K562 (cell line): ENCODE measurements at regions not wholly inside any gene's neighbourhood (a gene's known extent, or its start where the extent isn't known, plus 50 kb on each side); places are given as distances from the start of the nearest gene placed in this dataset.

ENCODE experiments used
- ATAC-seq: fragments of 200-7000 bp; cut with Tn5 transposase; 3 replicates; pipeline ENCODE4 v1.9.1; 2020; ENCODE audit warnings: moderate library complexity
- BruUV-seq: library from RNA; stranded (reverse); fragments of 400-500 nt; replicated peaks from 2 replicates; lab custom pipeline; 2021; lab: Mats Ljungman, UMichigan
- CTCF ChIA-PET: fragments of 300-600 bp; formaldehyde crosslinking; extraction: SDS; loops from one replicate; lab custom pipeline; 2021; ENCODE audit warnings: low intra/inter-chr PET ratio; lab: Yijun Ruan, JAX
- POLR2A ChIA-PET: fragments of 300-600, 350-650 bp; sonication (Branson Sonifier 250); formaldehyde crosslinking; extraction: SDS; loops from one replicate; lab custom pipeline; 2021; ENCODE audit warnings: antibody characterized with exemption, inconsistent platforms; lab: Yijun Ruan, JAX
- DNase-seq, 4 experiments: peaks; one replicate each; pipeline versions ENCODE4 v3.0.0 to v3.0.0-alpha.2; 2011 to 2018; ENCODE audit warnings: low spot score in 3 of 4, mixed read lengths in 3 of 4; ENCODE audit errors: extremely low read depth in 1 of 4
- FAIRE-seq: peaks from 2 replicates; lab custom pipeline; 2011; peaks lifted over from hg19 to GRCh38; lab: Jason Lieb, UNC
- H2AFZ ChIP-seq: 2 replicates; pipeline ENCODE4 v1.6.0; 2011; ENCODE audit warnings: low read depth, low read length, control low read depth, inconsistent platforms
- H3K27ac ChIP-seq: fragments of 200-600 bp; 3 replicates; pipeline ENCODE4 v1.8.0; 2011; ENCODE audit warnings: low read depth, mild to moderate bottlenecking, control low read depth, inconsistent platforms, low read length, moderate library complexity, mixed read lengths; ENCODE audit errors: extremely low read depth
- H3K27me3 ChIP-seq, 2 experiments: fragments of 300-600 bp in 1 of 2; 2 replicates in 1 of 2; 3 replicates in 1 of 2; pipeline versions ENCODE4 v1.6.0 to v1.8.0; 2011; ENCODE audit warnings: inconsistent platforms in 2 of 2, low read length in 2 of 2, mild to moderate bottlenecking in 1 of 2, mixed read lengths in 1 of 2, moderate library complexity in 1 of 2; ENCODE audit not compliant: control insufficient read depth in 2 of 2, insufficient read depth in 2 of 2
- H3K36me3 ChIP-seq: fragments of 300-600 bp; 3 replicates; pipeline ENCODE4 v1.8.0; 2011; ENCODE audit warnings: mild to moderate bottlenecking, low read length, inconsistent platforms; ENCODE audit not compliant: control insufficient read depth, insufficient read depth
- H3K4me1 ChIP-seq, 2 experiments: fragments of 200-600 bp in 1 of 2; replicated peaks in 1 of 2; 2 replicates in 1 of 2; 3 replicates in 1 of 2; pipeline versions ENCODE4 v1.5.1 to v1.8.0; 2011; ENCODE audit warnings: inconsistent platforms in 2 of 2, low read length in 2 of 2, mild to moderate bottlenecking in 1 of 2, mixed read lengths in 1 of 2, moderate library complexity in 1 of 2; ENCODE audit not compliant: control insufficient read depth in 2 of 2, insufficient read depth in 2 of 2
- H3K4me2 ChIP-seq: 2 replicates; pipeline ENCODE4 v1.6.1; 2011; ENCODE audit warnings: low read length, control low read depth, inconsistent platforms, mixed read lengths; ENCODE audit not compliant: insufficient read depth
- H3K4me3 ChIP-seq: fragments of 200-600 bp; sonication (generic), shearing (Covaris generic); 2 replicates; pipeline ENCODE4 v1.5.1; 2016; ENCODE audit warnings: control low read depth, inconsistent platforms
- H3K79me2 ChIP-seq: fragments of 200-600 bp; 3 replicates; pipeline ENCODE4 v1.8.0; 2011; ENCODE audit warnings: low read length, inconsistent platforms; ENCODE audit not compliant: control insufficient read depth, insufficient read depth
- H3K9ac ChIP-seq, 2 experiments: 2 replicates each; pipeline versions ENCODE4 v1.6.0 to v1.6.1; 2011; ENCODE audit warnings: low read depth in 2 of 2, low read length in 2 of 2, control low read depth in 1 of 2, inconsistent platforms in 1 of 2, mild to moderate bottlenecking in 1 of 2, mixed read lengths in 1 of 2; ENCODE audit not compliant: insufficient read depth in 1 of 2
- H3K9me1 ChIP-seq: one replicate; pipeline ENCODE4 v1.6.0; 2011; ENCODE audit warnings: inconsistent platforms, mild to moderate bottlenecking, low read length, moderate library complexity; ENCODE audit not compliant: control insufficient read depth, insufficient read depth
- H3K9me3 ChIP-seq: replicated peaks from 2 replicates; pipeline ENCODE4 v1.5.1; 2011; ENCODE audit warnings: low read depth, low read length, inconsistent platforms; ENCODE audit not compliant: control insufficient read depth, insufficient read depth
- H4K20me1 ChIP-seq: replicated peaks from 2 replicates; pipeline ENCODE4 v1.6.1; 2011; ENCODE audit warnings: low read length, inconsistent platforms, mixed read lengths; ENCODE audit not compliant: control insufficient read depth, insufficient read depth
- POLR2AphosphoS5 ChIP-seq: IDR thresholded peaks from 2 replicates; pipeline ENCODE4 v1.6.1; 2011; ENCODE audit warnings: mild to moderate bottlenecking, low read depth, low read length, moderate library complexity; ENCODE audit not compliant: control insufficient read depth, insufficient read depth
- PTTG1 ChIP-seq: fragments of 450-650 bp; IDR thresholded peaks from 2 replicates; pipeline ENCODE4 v1.6.1; 2016; ENCODE audit warnings: low read depth, mild to moderate bottlenecking, missing genetic modification characterization, missing compliant biosample characterization
- WGBS: fragments of 100-300 bp; shearing (Covaris generic); methylation state at CpG from one replicate; pipeline ENCODE4 v1.1.6; 2016; ENCODE audit warnings: low coverage, mixed read lengths; ENCODE audit not compliant: insufficient coverage; ENCODE audit errors: missing lambda C conversion rate; 5-methylcytosine and 5-hydroxymethylcytosine counted together
- in situ Hi-C: fragments of 300-500 bp; cut with MboI; formaldehyde crosslinking; loops from 4 replicates; pipeline ENCODE4 v1.15.0; 2018; ENCODE audit warnings: inconsistent platforms, mixed read lengths
- intact Hi-C: fragments of 100-400 bp; cut with micrococcal nuclease; formaldehyde crosslinking; loops from 2 replicates; pipeline ENCODE4 v1.14.2; 2022
- TF ChIP-seq, protein P1 (sequence below): fragments of 250-450 bp; sonication (Bioruptor Pico); IDR thresholded peaks from 2 replicates; pipeline ENCODE4 v1.5.0; 2021; ENCODE audit warnings: mild to moderate bottlenecking, borderline replicate concordance
- TF ChIP-seq, protein P2 (sequence below), 2 experiments: fragments of 150-350 bp in 1 of 2; IDR thresholded peaks; 2 replicates each; pipeline ENCODE4 v1.6.1; 2012 to 2016; ENCODE audit warnings: low read depth in 2 of 2, low read length in 2 of 2, mild to moderate bottlenecking in 1 of 2, moderate library complexity in 1 of 2
- TF ChIP-seq, protein P3 (sequence below), 2 experiments: fragments of 450-650 bp in 1 of 2; sonication (generic) in 1 of 2; formaldehyde crosslinking in 1 of 2; IDR thresholded peaks in 1 of 2; conservative IDR thresholded peaks in 1 of 2; 2 replicates each; pipeline versions ENCODE4 v1.6.1 to v1.8.1; 2016 to 2023; ENCODE audit warnings: mild to moderate bottlenecking in 2 of 2, moderate library complexity in 2 of 2, inconsistent platforms in 1 of 2, missing genetic modification reagents in 1 of 2
- TF ChIP-seq, protein P4 (sequence below): fragments of 200-800 bp; sonication (Bioruptor generic); IDR thresholded peaks from 2 replicates; pipeline ENCODE4 v1.6.1; 2016; ENCODE audit warnings: missing genetic modification characterization, missing compliant biosample characterization

DNA sequence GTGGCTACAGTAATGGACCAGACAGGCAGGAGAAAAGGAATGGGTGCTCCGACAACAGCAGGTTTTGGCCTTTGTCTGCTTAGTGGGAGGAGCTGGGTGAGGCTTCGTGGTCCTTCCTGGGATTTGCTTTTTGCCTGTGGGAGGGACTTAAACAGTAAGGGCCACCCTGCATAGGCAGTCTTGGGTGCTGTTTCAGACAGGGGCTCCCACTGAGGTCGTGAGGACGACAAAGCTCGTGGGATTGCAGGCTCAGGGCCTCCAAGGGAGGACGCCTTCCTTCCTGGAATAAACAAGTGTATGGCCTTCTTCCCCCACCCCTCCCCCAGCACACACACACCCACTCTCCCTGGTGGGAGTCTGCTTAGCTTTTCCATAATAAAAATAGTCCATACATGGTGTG lies 63.1 kb downstream of the FZD10 start (continued):
- TF ChIP-seq, protein P1, sequence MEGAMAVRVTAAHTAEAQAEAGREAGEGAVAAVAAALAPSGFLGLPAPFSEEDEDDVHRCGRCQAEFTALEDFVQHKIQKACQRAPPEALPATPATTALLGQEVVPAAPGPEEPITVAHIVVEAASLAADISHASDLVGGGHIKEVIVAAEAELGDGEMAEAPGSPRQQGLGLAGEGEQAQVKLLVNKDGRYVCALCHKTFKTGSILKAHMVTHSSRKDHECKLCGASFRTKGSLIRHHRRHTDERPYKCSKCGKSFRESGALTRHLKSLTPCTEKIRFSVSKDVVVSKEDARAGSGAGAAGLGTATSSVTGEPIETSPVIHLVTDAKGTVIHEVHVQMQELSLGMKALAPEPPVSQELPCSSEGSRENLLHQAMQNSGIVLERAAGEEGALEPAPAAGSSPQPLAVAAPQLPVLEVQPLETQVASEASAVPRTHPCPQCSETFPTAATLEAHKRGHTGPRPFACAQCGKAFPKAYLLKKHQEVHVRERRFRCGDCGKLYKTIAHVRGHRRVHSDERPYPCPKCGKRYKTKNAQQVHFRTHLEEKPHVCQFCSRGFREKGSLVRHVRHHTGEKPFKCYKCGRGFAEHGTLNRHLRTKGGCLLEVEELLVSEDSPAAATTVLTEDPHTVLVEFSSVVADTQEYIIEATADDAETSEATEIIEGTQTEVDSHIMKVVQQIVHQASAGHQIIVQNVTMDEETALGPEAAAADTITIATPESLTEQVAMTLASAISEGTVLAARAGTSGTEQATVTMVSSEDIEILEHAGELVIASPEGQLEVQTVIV (CRISPR knock-in tag), result no peak
- no peak for TF ChIP-seq PTTG1 (tag)

DNA sequence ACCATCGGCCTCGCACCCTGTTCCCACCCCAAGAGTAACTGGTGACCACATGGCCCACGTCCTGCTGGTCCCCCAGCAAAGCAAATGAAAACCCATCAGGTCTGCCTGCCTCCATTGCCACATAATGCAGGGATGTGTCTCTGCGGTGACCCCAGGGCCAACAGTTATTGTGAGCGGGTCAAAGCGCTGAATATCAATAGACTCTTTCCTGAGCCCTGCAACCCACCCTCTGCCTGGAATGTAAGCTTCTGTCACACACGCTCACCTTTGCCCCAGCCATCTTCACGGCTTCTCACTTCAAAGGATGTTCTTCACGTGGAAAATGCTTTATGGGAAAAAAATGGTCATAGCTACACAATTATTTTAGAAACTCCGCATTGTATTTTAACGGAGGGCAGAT lies 63.9 kb downstream of the FZD10 start:
- DNase-seq, result no peak
- Histone ChIP-seq H3K79me2 (no peaks in the 10 kb centered on the region), H3K36me3 (no peaks in the 10 kb centered on the region), H4K20me1 (no peaks in the 10 kb centered on the region), H3K9me3 (no peaks in the 10 kb centered on the region; the same call in 1 of the 2 replicates), H3K4me1 (no peaks in the 10 kb centered on the region), H3K4me2 (no peak overlapping the region), H3K27me3 (peaks cover 3 to 4% of the 10 kb centered on the region in 2 experiments; a peak in 1 of 5 replicates), H2AFZ (no peak overlapping the region), H3K9ac (no peak overlapping the region), H3K27ac (no peak overlapping the region), H3K4me3 (no peak overlapping the region), H3K9me1 (no peaks in the 10 kb centered on the region)
- 2% methylated on average over 11 of the region's 11 CpGs for WGBS
- intact Hi-C loops, result no loop called here
- ATAC-seq, result no peak
- CTCF ChIA-PET, result no interaction called here
- POLR2A ChIA-PET, result interaction anchor here (1.1 kb wide), 1 partner anchor 12 kb away, joined by 4 read pairs; no protein-coding TSS in a partner anchor
- no TSS peak for BruUV-seq
- in situ Hi-C loops, result no loop called here
- no peak for FAIRE-seq
- TF ChIP-seq, protein P2, sequence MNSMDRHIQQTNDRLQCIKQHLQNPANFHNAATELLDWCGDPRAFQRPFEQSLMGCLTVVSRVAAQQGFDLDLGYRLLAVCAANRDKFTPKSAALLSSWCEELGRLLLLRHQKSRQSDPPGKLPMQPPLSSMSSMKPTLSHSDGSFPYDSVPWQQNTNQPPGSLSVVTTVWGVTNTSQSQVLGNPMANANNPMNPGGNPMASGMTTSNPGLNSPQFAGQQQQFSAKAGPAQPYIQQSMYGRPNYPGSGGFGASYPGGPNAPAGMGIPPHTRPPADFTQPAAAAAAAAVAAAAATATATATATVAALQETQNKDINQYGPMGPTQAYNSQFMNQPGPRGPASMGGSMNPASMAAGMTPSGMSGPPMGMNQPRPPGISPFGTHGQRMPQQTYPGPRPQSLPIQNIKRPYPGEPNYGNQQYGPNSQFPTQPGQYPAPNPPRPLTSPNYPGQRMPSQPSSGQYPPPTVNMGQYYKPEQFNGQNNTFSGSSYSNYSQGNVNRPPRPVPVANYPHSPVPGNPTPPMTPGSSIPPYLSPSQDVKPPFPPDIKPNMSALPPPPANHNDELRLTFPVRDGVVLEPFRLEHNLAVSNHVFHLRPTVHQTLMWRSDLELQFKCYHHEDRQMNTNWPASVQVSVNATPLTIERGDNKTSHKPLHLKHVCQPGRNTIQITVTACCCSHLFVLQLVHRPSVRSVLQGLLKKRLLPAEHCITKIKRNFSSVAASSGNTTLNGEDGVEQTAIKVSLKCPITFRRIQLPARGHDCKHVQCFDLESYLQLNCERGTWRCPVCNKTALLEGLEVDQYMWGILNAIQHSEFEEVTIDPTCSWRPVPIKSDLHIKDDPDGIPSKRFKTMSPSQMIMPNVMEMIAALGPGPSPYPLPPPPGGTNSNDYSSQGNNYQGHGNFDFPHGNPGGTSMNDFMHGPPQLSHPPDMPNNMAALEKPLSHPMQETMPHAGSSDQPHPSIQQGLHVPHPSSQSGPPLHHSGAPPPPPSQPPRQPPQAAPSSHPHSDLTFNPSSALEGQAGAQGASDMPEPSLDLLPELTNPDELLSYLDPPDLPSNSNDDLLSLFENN (IDR thresholded peaks at IDR 0.05; ENCODE audit: low read depth in 2 of 2, low read length in 2 of 2), result no peak
- TF ChIP-seq, protein P3, sequence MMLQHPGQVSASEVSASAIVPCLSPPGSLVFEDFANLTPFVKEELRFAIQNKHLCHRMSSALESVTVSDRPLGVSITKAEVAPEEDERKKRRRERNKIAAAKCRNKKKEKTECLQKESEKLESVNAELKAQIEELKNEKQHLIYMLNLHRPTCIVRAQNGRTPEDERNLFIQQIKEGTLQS (IDR thresholded peaks at IDR 0.05), result no peak
- TF ChIP-seq, protein P3 (CRISPR knock-in tag; conservative IDR thresholded peaks at IDR 0.05), result no peak
- TF ChIP-seq POLR2AphosphoS5, result no peak
- TF ChIP-seq, protein P4, sequence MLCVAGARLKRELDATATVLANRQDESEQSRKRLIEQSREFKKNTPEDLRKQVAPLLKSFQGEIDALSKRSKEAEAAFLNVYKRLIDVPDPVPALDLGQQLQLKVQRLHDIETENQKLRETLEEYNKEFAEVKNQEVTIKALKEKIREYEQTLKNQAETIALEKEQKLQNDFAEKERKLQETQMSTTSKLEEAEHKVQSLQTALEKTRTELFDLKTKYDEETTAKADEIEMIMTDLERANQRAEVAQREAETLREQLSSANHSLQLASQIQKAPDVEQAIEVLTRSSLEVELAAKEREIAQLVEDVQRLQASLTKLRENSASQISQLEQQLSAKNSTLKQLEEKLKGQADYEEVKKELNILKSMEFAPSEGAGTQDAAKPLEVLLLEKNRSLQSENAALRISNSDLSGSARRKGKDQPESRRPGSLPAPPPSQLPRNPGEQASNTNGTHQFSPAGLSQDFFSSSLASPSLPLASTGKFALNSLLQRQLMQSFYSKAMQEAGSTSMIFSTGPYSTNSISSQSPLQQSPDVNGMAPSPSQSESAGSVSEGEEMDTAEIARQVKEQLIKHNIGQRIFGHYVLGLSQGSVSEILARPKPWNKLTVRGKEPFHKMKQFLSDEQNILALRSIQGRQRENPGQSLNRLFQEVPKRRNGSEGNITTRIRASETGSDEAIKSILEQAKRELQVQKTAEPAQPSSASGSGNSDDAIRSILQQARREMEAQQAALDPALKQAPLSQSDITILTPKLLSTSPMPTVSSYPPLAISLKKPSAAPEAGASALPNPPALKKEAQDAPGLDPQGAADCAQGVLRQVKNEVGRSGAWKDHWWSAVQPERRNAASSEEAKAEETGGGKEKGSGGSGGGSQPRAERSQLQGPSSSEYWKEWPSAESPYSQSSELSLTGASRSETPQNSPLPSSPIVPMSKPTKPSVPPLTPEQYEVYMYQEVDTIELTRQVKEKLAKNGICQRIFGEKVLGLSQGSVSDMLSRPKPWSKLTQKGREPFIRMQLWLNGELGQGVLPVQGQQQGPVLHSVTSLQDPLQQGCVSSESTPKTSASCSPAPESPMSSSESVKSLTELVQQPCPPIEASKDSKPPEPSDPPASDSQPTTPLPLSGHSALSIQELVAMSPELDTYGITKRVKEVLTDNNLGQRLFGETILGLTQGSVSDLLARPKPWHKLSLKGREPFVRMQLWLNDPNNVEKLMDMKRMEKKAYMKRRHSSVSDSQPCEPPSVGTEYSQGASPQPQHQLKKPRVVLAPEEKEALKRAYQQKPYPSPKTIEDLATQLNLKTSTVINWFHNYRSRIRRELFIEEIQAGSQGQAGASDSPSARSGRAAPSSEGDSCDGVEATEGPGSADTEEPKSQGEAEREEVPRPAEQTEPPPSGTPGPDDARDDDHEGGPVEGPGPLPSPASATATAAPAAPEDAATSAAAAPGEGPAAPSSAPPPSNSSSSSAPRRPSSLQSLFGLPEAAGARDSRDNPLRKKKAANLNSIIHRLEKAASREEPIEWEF (CRISPR knock-in tag), result no peak
